ENCODE measurements at regions not wholly inside any gene's neighbourhood (a gene's known extent, or its start where the extent isn't known, plus 50 kb on each side); places are given as distances from the start of the nearest gene placed in this dataset.
"Not testable (repeated sequence)": the region's sequence is repeated elsewhere in the genome, so short reads cannot be mapped to it uniquely, and the experiment has no call there.

DNA sequence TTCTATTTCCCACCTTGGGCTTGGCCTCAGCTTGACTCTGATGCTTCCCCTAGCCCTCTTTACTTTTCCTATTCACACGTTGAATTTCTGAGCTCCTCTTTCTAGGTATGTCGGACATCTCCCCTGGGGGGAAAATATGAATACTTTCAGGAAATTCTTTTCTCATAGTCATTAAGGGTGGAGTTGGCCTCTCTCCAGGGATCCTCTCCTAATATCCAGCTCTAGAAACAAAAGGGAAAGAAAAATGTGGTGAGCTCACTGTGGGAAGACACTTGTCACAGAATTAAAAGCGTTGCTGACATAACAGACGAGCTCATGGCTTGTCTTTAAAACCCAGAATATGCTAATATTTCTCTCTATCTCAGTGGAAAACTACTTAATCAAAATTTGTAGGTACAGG, 132.7 kb upstream of the MEX3C start:
- no peak for DNase-seq (ENCODE audit: low read depth in 2 of 2)

DNA sequence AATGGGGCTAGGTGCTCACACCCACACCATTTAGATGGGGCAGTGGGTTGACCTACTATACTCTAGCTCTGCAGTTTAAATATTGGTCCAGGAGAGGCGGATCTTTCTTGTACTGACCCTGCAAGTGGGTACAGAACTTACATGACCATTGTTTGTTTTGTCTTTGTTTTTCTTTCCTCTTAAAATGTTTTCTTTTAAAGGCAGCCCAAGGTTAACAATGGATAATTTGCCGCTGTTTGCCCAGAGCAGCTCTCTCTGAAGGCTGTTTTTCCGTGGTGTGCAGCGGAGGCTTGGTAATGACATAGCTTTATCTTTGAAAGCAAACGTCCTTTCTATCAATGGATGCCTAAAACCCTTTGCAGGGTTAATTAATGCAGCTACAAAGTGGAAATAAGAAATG, 133.3 kb upstream of the MEX3C start:
- no peak for DNase-seq (ENCODE audit: low read depth in 2 of 2)

DNA sequence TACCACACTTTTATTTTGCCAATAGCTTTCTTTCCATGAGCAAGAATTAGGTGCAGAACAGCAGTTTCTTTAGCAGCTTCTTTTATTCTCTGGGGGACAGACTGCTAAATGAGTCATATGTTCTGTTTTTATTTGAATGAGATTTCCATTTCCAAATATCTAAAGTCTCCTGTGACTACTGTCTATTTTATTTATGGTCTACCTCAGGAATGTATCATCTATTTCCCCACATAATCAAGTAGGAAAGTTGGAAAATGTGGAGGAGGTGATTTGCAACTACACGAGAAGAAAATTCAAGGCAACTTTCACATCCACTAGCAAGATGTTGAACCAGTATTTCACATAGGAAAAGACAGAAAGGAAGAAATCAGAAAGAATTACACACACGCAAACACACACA, 139.9 kb upstream of the MEX3C start:
- peak in 1 of 2 experiments; percentile 4 for DNase-seq (ENCODE audit: low read depth in 2 of 2)

DNA sequence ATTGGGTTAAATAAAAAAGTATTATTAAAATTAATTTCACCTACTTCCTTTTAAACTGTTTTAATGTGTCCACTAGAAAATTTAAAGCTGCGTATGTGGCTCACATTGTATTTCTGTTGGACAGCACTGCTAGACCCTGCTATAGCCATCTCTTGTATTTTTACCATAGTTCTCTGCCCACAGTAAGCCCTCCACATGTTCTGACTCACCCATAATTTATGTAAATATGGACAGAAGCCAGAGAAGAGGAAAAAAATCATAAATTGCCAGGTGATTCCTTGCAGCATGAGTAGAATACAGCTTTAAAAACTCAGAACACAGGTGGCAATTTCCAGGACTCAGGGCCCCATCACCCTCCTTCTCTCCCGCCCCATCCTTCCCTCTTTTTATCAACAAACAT, 142.4 kb upstream of the MEX3C start:
- no peak for DNase-seq (ENCODE audit: low read depth in 2 of 2)

DNA sequence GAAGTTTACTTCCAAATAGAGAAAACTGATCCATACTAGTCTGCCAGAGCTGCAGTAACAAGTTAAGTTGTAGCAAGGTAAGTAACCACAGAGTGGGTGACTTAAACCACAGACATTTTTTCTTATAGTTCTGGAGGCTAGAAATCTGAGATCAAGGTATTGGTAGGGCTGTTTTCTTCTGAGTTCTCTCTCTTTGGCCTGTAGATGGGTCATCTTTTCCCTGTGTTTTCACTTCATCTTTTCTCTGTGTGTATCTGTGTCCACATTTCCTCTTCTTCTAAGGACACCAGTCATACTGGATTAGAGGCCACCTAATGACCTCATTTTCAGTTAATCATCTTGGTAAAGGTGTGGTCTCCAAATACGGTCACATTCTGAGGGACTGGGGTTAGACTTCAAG, 142.9 kb upstream of the MEX3C start:
- no peak for DNase-seq (ENCODE audit: low read depth in 2 of 2)

DNA sequence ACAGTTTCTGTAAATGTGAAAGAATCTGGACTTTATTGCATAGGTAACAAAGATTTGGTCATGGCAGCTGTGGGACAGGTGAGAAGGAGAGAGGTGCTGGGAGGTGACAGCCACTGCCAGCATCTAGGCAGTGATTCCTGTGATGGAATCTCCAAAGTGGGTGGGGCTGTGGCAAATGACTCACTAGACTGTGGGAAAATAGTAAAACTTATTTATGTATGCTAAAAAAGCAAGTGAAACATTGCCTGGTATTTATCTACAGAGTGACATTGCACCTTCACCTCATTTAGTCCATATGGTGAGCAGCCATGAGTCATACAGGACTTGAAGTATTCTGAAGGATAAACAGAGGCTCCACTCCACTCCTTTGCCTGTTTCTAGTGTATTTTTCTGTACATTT, 145.3 kb upstream of the MEX3C start:
- DNase-seq (ENCODE audit: low read depth in 2 of 2), result peak; percentile 3

DNA sequence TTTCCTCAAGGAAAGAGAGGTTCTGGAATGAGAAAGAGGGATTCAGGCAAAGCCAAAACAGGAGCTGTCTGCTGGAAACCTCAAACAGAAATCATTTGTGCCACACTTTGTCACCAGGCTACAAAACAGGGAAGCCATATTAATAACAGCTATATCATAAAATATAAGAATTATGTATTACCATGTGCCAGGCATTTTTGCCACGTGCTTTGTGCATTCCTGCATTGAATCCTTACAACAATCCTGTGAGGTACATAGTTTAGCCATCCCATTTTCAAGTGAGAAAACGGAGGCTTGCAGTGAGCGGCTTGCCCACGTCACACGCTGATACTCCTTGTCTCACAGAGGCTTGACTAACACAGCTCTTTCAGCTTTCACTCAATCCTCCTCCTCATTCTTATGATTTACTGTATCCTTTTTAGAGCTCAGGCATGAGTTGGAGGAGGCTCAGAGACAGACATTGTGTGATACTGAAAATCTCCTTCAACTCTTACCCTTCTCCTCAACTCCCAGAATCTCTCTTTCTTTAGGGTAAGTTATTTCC, 148.4 kb upstream of the MEX3C start:
- no peak for DNase-seq (ENCODE audit: low read depth in 2 of 2)

DNA sequence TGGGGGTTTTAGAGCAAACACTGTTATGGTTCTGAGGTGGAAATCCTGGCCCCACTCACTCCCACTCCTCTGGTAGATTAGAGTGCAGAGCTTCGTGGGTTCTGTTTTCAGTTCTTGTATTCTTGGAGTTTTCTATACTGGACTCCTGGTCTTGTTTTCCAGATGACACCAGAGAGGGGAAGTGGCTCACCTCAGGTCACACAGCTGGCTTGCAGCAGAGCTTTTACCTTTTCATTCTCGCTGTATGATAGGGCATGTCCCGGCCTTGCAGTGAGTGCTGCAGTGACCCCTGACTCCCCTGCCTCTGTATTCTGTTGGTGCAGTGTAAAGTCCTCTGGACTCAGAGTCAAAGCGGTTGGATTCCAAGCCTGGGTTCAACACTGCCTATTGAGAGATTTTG, 148.9 kb upstream of the MEX3C start:
- no peak for DNase-seq (ENCODE audit: low read depth in 2 of 2)

DNA sequence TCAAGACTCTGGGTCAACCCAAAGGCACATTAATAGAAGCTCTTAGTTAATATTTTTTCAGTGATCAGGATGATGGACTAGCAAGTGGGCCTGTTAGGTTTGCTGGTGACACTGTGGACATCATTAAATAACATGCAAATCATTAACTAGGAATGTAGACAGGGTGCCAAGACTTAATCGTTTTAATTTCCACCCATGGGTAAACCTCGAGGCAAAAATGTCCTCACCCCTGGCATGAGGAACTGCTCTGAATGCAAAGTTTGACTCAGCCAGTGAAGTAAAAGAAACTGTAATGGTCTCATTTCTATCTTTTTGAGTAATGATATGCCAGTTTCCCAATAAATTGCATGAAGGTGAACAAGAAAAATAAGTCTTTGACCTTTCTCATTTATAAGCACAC, 152.6 kb upstream of the MEX3C start:
- no peak for DNase-seq (ENCODE audit: low read depth in 2 of 2)

DNA sequence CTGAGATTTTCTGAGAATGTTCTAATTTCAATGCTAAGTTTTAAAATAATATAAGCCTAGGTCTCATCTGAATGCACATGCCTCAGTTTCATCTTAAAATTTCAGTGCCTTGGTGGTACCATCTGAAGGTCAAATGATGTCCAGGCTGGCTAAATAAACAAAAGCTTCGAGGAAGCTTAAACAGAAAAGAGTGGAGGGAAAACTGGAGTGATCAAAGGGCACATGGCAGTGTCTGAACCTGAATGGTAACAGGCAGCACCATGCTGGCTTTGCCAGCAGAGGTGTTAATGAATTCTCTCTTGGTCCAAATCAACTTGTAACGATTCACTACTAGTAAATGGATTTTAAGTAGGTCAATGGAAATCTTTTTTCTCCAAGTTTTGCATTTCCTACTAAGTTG, 158.4 kb upstream of the MEX3C start:
- no peak for DNase-seq (ENCODE audit: low read depth in 2 of 2)

DNA sequence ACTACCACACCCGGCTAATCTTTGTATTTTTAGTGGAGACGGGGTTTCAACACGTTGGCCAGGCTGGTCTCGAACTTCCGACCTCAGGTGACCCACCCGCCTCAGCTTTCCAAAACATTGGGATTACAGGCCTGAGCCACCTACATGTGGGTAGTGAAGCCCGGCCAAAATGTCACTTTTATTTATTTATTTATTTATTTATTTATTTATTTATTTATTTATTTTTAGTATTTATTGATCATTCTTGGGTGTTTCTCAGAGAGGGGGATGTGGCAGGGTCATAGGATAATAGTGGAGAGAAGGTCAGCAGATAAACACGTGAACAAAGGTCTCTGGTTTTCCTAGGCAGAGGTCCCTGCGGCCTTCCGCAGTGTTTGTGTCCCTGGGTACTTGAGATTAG, 162.8 kb upstream of the MEX3C start:
- not testable (repeated sequence) for DNase-seq (ENCODE audit: low read depth in 2 of 2)

DNA sequence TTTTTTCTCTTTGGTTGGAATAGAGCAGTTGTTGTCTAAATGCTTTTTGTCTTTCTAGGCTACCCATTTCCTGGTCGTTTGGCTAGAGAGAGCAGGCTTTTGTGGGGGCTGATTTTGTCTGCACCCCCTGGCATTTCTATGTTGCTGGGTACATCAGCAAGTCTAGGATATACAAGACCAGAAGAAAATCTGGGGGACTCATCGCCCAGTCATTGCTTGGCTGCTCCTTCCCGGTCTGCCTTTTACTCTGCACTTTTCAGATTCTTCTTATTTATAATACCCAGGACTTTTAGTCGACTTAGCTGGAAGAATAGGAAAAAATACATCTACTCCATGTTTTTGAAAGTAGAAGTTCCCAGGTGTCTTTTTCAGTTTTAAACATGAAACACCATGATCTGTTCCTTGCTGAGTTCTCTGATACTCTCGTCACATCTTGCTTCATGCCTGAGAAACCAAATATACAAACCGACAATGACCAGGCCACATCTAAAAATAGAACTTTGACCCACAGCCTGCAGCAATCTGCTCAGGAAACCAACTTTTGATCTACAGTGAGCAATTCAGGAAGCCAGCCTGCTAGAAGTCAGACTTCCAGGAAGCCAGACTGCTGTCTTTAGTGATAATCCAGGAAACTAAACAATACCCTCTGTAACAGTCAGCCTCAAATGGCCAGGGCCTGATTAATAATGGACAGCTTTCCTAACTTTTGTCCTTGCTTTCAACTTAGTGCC, 163.8 kb upstream of the MEX3C start:
- no peak for DNase-seq (ENCODE audit: low read depth in 2 of 2)

DNA sequence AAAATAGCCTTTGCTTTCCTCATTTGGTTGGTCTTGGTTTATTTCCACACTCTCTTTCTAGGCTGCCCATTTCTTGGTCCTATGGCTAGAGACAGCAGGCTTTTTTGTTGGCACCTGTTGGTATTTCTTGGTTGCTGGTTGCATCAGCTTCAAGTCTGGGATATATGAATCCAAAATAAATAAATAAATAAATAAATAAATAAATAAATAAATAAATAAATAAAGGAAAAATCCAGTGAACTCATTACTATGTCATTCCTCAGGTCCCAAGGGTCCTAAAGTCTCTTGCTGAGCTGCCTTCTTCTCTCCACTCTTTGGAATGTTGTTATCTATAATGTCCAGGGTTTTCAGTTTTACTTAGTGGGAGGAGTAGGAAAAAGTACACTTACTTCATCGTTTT, 165.9 kb upstream of the MEX3C start:
- DNase-seq (ENCODE audit: low read depth in 2 of 2), result no peak

DNA sequence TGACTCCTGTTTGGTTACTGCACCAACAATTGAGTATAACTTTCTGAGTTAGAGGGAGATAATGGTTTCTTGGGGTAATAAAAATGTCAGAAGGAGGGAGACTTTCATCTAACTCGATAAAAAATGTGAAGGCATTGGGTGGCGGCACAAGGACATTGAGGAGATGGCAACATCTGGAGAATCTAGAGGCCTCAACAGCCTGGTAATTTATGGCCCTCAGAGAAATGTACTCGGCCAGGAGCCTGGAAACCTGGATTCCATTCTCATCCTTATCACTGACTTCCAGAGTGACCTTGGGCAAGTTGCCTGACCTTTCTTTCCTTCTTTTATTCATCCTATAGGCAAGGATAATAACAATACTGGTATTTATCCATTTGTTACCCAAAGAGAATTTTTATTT, 173.5 kb upstream of the MEX3C start:
- no peak for DNase-seq (ENCODE audit: low read depth in 2 of 2)

DNA sequence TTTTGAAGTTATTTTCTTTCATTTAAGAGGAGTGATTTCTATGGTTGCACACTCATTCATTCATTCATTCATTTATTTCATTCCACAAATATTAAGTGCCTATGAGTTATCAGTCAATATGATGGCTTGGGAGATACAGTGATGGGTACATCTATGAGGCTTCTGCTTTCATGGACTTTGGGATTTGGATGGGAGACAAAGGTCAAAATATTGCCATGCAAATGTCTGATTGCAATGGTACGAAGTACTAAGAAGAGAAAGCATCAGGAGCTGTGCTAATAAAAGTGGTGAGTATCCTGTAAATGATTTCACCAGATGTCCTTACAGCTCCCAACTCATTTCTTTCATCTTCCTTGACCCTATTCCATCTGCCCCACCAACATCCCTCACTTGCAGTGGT, 174.4 kb upstream of the MEX3C start:
- DNase-seq (ENCODE audit: low read depth in 2 of 2), result no peak

DNA sequence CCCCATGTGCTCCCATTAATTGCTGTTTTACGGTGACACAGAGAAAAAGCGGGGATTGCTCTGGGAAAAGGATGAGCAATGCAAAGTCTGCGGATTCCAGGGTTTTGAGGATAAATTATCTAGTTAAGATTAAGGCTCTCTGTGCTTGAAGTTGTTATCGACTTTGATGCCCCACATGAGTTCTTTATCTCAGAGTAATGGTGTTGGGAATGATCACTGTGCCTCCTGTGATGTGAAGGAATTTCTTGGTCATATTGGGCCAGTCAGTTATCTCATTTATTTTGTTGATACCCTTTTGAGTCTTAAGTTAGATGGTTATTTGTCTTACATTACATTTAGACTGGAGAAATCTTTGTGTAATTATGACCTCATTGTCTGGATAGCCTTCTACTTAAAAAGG, 184.6 kb upstream of the MEX3C start:
- no peak for DNase-seq (ENCODE audit: low read depth in 2 of 2)

DNA sequence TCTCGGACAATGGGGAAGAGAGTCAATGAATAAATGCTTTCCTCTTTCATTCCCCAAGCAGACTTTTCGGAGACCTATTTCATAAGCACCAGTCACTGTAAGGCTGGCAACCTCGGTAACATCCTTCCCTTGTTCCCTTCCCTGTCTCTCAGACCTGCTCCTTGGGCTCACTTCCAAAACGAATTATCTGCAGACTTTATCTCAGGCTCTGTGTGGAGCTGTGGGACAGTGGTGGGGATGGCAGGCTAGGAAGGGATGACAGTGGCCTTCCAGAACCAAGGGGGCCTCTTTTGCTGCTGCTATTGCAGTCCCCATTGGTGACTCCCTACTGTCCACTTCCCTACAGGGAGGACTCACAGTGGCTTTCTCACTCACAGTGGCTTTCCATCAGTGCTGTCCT, 185.6 kb upstream of the MEX3C start:
- no peak for DNase-seq (ENCODE audit: low read depth in 2 of 2)

DNA sequence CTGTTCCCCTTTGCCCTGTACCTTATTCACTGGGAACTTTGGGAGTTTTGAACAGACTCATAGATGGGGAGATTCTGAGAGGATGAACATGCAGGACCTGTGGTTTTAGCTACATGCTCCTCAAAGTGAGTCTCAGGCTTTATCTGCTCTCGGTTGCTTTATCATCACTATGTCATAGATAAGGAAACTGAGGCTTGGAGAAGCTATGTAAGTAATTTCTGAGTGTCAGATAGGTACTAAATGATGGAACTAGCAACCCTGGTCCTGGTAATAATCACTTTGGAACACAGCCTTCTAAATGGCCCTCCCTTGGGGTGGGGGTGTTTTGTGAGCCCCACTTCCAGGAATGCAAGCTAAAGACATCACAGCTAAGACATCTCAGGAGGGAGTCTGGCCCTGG, 186.2 kb upstream of the MEX3C start:
- DNase-seq (ENCODE audit: low read depth in 2 of 2), result no peak

DNA sequence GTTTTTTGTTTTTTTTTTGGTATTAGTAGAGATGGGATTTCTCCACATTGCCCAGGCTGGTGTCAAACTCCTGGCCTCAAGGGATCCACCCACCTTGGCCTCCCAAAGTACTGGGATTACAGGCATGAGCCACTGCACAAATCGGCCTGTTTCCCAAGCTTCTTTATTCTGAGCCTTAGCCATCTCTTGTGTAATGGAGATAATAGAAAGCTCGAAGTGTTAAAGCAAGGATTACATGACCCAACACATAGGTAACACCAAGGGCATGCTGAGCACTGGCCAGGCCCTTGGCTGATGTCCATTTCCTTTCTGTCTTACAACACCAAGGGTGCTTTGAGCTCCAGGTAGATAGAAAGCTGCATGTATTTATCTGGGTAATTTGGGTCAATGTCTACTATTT, 187.8 kb upstream of the MEX3C start:
- DNase-seq (ENCODE audit: low read depth in 2 of 2), result no peak

DNA sequence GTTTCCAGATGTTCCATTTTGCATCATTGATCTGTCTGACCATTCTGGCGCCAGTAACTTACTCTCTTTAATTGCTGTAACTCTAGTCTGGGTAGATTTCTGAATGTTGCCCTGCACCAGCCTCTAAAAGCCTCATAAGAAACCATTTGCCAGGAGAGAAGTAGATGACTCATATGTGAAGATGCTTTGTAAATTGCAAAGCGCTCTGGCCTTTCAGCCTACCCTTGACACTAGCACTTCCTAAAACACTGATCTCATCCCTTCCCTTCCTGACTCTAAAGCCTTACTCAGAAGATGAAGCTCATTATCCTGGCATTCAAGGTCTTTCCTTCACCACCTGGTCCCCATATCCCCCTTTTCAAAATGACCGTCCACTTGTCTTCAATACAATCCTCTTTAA, 193.2 kb upstream of the MEX3C start:
- DNase-seq (ENCODE audit: low read depth in 2 of 2), result no peak

DNA sequence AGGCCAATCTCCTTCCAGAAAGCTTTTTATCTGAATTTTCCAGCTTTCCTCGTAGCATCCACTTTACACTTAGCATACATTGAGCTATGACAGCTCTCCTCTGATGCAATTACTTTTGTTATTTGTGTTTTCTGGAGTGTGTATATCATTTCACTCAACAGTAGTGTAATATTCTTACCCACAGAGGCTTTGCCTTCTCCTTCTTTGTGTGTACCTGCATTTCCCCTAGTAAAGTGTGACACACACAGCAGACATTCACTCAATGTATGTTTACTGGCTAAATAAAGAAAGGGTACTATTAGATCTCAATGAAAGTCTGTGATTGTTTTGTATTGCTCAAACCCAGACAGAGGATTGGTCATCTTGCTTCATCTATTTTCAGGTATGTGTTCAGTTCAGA, 193.7 kb upstream of the MEX3C start:
- DNase-seq (ENCODE audit: low read depth in 2 of 2), result no peak

DNA sequence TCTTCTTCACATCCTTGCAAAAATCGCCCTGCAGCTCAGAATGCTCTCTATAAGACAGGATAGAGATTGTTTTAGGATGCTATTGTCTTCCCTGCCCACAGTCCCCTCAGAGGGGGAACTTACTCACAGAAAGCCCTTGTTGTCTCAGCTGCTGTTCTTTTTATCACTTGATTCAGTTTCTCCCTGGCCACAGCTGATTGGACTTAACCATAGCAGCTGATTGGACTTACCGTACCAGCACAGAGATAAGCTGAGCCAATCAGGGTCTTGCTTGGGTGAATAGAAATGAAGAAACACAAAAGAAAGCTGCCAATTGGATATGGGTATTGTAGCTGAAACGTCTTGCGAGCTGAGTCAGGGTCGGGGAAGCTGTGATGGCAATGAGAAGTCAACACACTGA, 194.2 kb upstream of the MEX3C start:
- DNase-seq (ENCODE audit: low read depth in 2 of 2), result no peak

DNA sequence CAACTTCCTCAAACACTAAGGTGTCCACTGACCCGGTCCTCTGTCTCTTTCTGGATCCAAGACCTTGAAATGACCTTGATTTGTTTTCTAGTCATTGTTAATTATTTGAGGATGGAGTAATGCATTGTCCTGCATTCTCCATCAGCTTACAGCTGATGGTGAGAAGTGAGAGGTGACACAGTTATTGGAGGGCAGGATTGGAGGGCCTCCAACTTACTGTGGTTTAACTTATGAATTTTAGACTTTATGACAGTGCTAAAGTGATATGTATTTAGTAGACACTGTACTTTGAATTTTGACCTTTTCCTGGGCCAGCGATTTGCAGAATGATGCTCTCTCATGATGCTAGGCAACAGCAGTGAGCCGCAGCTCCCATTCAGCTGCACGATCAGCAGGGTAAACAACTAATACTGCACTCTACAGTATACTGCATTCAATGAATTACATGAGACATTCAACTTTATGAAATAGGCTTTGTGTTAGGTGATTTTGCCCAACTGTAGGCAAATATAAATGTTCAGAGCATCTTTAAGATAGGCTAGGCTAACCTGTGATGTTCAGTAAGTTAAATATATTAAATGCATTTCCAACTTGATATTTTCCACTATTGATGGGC, 200.0 kb upstream of the MEX3C start:
- no peak for DNase-seq (ENCODE audit: low read depth in 2 of 2)

DNA sequence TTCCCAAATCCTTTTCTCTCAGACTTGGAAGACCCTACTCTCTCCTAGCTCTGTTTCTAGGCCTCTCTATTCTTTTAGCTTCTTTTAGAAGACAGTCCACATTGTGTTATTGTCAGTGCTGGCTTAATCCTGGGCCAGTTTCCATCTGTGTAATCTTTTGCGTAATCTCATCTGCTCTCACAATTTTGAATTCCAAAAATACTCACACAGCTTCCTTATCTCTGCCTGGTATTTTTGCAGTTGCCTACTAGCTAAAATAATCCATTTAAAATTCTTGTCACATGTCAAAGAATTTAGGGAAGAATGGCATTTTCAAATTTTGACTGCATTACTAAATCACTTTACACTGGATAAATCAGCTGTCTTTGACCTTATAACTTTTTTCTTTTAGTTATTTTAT, 200.6 kb upstream of the MEX3C start:
- no peak for DNase-seq (ENCODE audit: low read depth in 2 of 2)

Data from fibroblast of skin of left quadriceps (primary cell).